Neural progenitor cell (in vitro differentiated cells): ENCODE measurements at regions not wholly inside any gene's neighbourhood (a gene's known extent, or its start where the extent isn't known, plus 50 kb on each side); places are given as distances from the start of the nearest gene placed in this dataset.

Source experiments
- DNase-seq: peaks from one replicate; pipeline ENCODE4 v3.0.0-alpha.2; 2016; ENCODE audit warnings: low spot score
- H2AFZ ChIP-seq: fragments of 200-600 bp; sonication (generic); replicated peaks from 2 replicates; pipeline ENCODE4 v1.6.1; 2016; ENCODE audit warnings: antibody characterized with exemption
- H3F3A ChIP-seq: fragments of 200-600 bp; sonication (generic); 2 replicates; pipeline ENCODE4 v1.6.1; 2016; ENCODE audit warnings: antibody characterized with exemption, low read depth
- H3K27ac ChIP-seq: fragments of 200-600 bp; sonication (generic); 2 replicates; pipeline ENCODE4 v1.5.1; 2016; ENCODE audit warnings: mild to moderate bottlenecking
- H3K27me3 ChIP-seq: fragments of 200-600 bp; sonication (generic); 2 replicates; pipeline ENCODE4 v1.6.1; 2016; ENCODE audit warnings: mild to moderate bottlenecking, moderate library complexity
- H3K36me3 ChIP-seq: fragments of 200-600 bp; sonication (generic); 2 replicates; pipeline ENCODE4 v1.5.1; 2016
- H3K4me1 ChIP-seq: fragments of 200-600 bp; sonication (generic); 2 replicates; pipeline ENCODE4 v1.6.1; 2016; ENCODE audit warnings: mixed run types
- H3K4me2 ChIP-seq: fragments of 200-600 bp; sonication (generic); 2 replicates; pipeline ENCODE4 v1.6.1; 2016
- H3K4me3 ChIP-seq: fragments of 200-600 bp; sonication (generic); 2 replicates; pipeline ENCODE4 v1.5.1; 2016
- H3K79me2 ChIP-seq: fragments of 200-600 bp; sonication (generic); 2 replicates; pipeline ENCODE4 v1.6.1; 2016; ENCODE audit warnings: low read depth
- H3K9ac ChIP-seq: fragments of 200-600 bp; sonication (generic); 2 replicates; pipeline ENCODE4 v1.6.1; 2016
- H3K9me3 ChIP-seq: fragments of 200-600 bp; sonication (generic); 2 replicates; pipeline ENCODE4 v1.5.1; 2016; ENCODE audit warnings: low read depth
- H4K20me1 ChIP-seq: fragments of 200-600 bp; sonication (generic); 2 replicates; pipeline ENCODE4 v1.6.1; 2016; ENCODE audit warnings: low read depth
- H3K27ac Mint-ChIP-seq: 3 replicates; pipeline ENCODE4 v1.8.0; 2021; ENCODE audit warnings: mixed read lengths
- H3K27me3 Mint-ChIP-seq: 2 replicates; pipeline ENCODE4 v1.8.0; 2022; ENCODE audit warnings: low read depth, mild to moderate bottlenecking, inconsistent platforms, moderate library complexity, mixed read lengths; ENCODE audit not compliant: insufficient read depth
- H3K36me3 Mint-ChIP-seq: 3 replicates; pipeline ENCODE4 v1.8.0; 2021; ENCODE audit warnings: mixed read lengths
- H3K4me1 Mint-ChIP-seq: 3 replicates; pipeline ENCODE4 v1.8.0; 2021; ENCODE audit warnings: mixed read lengths
- H3K4me3 Mint-ChIP-seq: 3 replicates; pipeline ENCODE4 v1.8.0; 2021; ENCODE audit warnings: mild to moderate bottlenecking, moderate library complexity, mixed read lengths
- H3K9me3 Mint-ChIP-seq: 3 replicates; pipeline ENCODE4 v1.8.0; 2020; ENCODE audit warnings: mixed read lengths
- EZH2 ChIP-seq: fragments of 200-600 bp; sonication (generic); IDR thresholded peaks from 2 replicates; pipeline ENCODE4 v1.6.1; 2017; ENCODE audit warnings: antibody characterized with exemption, mild to moderate bottlenecking, moderate library complexity
- EZH2phosphoT487 ChIP-seq: fragments of 200-600 bp; sonication (generic); IDR thresholded peaks from 2 replicates; pipeline ENCODE4 v1.6.1; 2017; ENCODE audit warnings: antibody characterized with exemption
- TF ChIP-seq, protein P1 (sequence below): fragments of 200-600 bp; sonication (generic); IDR thresholded peaks from 2 replicates; pipeline ENCODE4 v1.5.1; 2017; ENCODE audit warnings: antibody characterized with exemption, mild to moderate bottlenecking

DNA sequence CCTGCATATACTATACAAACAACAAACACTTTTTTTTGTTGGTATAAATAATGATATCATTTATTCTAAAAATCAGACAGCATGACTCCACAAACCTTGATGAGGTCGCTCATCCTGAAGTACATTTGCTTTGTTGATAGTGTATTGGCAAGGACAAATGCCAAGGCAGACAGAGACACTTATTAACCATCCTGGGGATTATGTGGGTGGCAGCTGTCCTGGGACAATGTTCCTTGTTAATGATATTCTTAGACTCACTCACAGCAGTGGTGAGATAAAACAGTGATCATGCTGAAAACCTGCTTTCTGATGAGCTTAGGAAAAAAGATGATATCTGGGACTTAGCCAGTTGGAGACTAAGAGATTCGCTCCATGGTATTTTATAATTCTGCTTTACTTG lies 85.4 kb upstream of the OGFRL1 start:
- H3K36me3 Mint-ChIP-seq: no peaks in the 10 kb centered on the region
- H3K27me3 Mint-ChIP-seq: no peaks in the 10 kb centered on the region
- H3K36me3 ChIP-seq: no peaks in the 10 kb centered on the region
- H3K9me3 Mint-ChIP-seq: peaks cover 2% of the 10 kb centered on the region
- DNase-seq: no peak
- no peaks in the 10 kb centered on the region for H3K9me3 ChIP-seq
- no peaks in the 10 kb centered on the region for H3K79me2 ChIP-seq
- H3K27ac Mint-ChIP-seq: no peak overlapping the region
- H3K4me3 Mint-ChIP-seq: no peak overlapping the region
- no peak overlapping the region for H3K27ac ChIP-seq
- H3K4me2 ChIP-seq: no peak overlapping the region
- no peaks in the 10 kb centered on the region for H3F3A ChIP-seq
- no peak overlapping the region for H3K4me3 ChIP-seq
- H3K27me3 ChIP-seq: no peaks in the 10 kb centered on the region
- H4K20me1 ChIP-seq: no peaks in the 10 kb centered on the region
- TF ChIP-seq, protein P1, sequence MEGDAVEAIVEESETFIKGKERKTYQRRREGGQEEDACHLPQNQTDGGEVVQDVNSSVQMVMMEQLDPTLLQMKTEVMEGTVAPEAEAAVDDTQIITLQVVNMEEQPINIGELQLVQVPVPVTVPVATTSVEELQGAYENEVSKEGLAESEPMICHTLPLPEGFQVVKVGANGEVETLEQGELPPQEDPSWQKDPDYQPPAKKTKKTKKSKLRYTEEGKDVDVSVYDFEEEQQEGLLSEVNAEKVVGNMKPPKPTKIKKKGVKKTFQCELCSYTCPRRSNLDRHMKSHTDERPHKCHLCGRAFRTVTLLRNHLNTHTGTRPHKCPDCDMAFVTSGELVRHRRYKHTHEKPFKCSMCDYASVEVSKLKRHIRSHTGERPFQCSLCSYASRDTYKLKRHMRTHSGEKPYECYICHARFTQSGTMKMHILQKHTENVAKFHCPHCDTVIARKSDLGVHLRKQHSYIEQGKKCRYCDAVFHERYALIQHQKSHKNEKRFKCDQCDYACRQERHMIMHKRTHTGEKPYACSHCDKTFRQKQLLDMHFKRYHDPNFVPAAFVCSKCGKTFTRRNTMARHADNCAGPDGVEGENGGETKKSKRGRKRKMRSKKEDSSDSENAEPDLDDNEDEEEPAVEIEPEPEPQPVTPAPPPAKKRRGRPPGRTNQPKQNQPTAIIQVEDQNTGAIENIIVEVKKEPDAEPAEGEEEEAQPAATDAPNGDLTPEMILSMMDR: no peak
- TF ChIP-seq EZH2phosphoT487 (no peak), EZH2 (no peak)
- H3K9ac ChIP-seq: no peak overlapping the region
- H3K4me1 ChIP-seq: no peaks in the 10 kb centered on the region
- no peak overlapping the region for H2AFZ ChIP-seq
- H3K4me1 Mint-ChIP-seq: no peaks in the 10 kb centered on the region

DNA sequence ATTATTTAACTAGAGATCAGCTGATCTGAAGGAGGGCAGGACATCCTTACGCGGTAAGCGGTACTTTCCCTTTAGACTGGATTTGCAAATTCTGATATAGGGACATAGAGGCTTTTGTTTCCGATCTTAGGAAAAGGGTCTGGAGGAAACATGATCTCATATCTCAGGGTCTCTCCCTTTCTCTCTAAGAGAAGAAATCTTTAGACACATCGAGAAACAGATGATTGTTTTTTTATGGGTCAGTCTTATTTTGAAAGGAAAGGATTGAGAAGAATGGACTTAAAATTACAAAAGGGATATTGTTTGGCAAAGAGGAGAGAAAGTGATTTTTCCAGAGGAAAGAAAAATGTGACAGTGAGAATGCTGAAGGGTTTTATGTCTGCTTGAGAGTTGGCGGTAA lies 83.9 kb upstream of the OGFRL1 start:
- Histone ChIP-seq H3K9me3 (no peaks in the 10 kb centered on the region), H3K4me1 (no peaks in the 10 kb centered on the region), H3K79me2 (no peaks in the 10 kb centered on the region), H4K20me1 (no peaks in the 10 kb centered on the region), H3K4me3 (no peak overlapping the region), H3K36me3 (no peaks in the 10 kb centered on the region), H3K27me3 (no peaks in the 10 kb centered on the region), H3K9ac (no peak overlapping the region), H3K27ac (no peak overlapping the region), H3F3A (no peaks in the 10 kb centered on the region), H3K4me2 (no peak overlapping the region), H2AFZ (no peak overlapping the region)
- Mint-ChIP-seq H3K27me3 (no peaks in the 10 kb centered on the region), H3K27ac (no peak overlapping the region), H3K4me3 (no peak overlapping the region), H3K36me3 (no peaks in the 10 kb centered on the region), H3K9me3 (peaks cover 2% of the 10 kb centered on the region), H3K4me1 (no peaks in the 10 kb centered on the region)
- TF ChIP-seq, protein P1: no peak
- TF ChIP-seq EZH2phosphoT487: no peak
- TF ChIP-seq EZH2: no peak
- DNase-seq: no peak

DNA sequence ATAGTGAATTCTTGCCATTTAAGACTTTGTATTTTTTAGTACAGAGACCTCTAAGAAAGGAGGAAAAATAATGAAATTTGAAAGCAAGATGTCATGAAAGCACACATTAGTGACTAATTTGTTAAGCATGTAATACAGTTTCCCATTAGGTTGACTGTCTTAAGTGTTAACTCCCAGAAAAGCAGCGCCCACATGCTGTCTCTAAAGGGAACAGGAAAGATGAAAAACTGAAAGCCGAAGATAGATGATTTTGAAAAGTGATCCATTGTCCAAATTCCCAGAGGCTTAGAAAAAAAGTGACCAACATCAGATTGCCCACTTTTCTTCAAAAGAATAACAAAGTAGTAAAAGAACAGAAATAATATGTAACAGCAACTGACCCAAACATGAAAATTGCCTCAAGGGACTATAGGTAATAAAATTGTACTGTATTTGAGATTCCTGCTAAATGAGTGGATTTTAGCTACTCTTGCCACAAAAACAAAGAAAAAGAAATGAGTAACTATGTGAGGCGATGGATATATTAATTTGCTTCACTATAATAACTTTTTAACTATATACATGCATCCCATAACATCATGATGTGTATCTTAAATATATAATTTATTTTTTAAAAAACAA lies 83.2 kb upstream of the OGFRL1 start:
- Mint-ChIP-seq H3K9me3 (peaks cover 2% of the 10 kb centered on the region), H3K4me3 (no peak overlapping the region), H3K36me3 (no peaks in the 10 kb centered on the region), H3K4me1 (no peaks in the 10 kb centered on the region), H3K27me3 (no peaks in the 10 kb centered on the region), H3K27ac (no peak overlapping the region)
- no peaks in the 10 kb centered on the region for H3K27me3 ChIP-seq
- no peak overlapping the region for H3K4me2 ChIP-seq
- no peaks in the 10 kb centered on the region for H3K4me1 ChIP-seq
- no peaks in the 10 kb centered on the region for H3K36me3 ChIP-seq
- H3K27ac ChIP-seq: no peak overlapping the region
- no peak for DNase-seq
- no peaks in the 10 kb centered on the region for H3K9me3 ChIP-seq
- no peak overlapping the region for H2AFZ ChIP-seq
- H3F3A ChIP-seq: no peaks in the 10 kb centered on the region
- H3K4me3 ChIP-seq: no peak overlapping the region
- H3K79me2 ChIP-seq: no peaks in the 10 kb centered on the region
- no peaks in the 10 kb centered on the region for H4K20me1 ChIP-seq
- no peak overlapping the region for H3K9ac ChIP-seq
- no peak for TF ChIP-seq EZH2phosphoT487
- TF ChIP-seq EZH2: no peak
- TF ChIP-seq, protein P1: no peak
